SK-N-DZ (cell line): ENCODE measurements at regions not wholly inside any gene's neighbourhood (a gene's known extent, or its start where the extent isn't known, plus 50 kb on each side); places are given as distances from the start of the nearest gene placed in this dataset.
A peak's percentile ranks its signal among the peaks of the same experiment; 100 is the strongest.
"Not testable (repeated sequence)": the region's sequence is repeated elsewhere in the genome, so short reads cannot be mapped to it uniquely, and the experiment has no call there.

Source experiments
- DNase-seq: peaks from one replicate; pipeline ENCODE4 v3.0.0-alpha.2; 2015; ENCODE audit warnings: low spot score

- not testable (repeated sequence) for DNase-seq
These were observed 370.4 kb downstream of the HHIPL2 start for GRCh38 chr1:222177496-222177895.

DNA sequence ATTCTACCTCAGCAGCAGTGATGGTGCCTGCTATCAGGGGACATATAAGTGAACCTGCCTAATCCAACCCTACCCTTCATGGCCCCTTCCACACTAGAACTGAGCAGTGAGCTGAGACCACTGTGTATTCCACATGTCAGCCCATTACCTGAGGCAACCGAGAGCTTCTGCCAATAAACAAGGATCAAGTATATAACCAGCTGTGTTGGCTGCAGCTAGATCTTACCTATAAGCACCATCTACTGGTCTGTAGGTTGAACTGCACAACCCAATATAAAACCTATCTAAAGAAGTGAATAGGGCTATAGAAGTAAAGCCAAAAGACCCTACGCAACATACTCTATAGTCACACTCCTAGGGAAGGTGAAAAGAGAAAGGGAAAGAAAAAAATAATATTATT lies 376.9 kb downstream of the HHIPL2 start:
- peak; percentile 38 for DNase-seq

- DNase-seq: no peak
These were observed 379.3 kb downstream of the HHIPL2 start for GRCh38 chr1:222168621-222169020.

GRCh38 chr1:222167896-222168295 lies 380.0 kb downstream of the HHIPL2 start:
- DNase-seq: no peak

GRCh38 chr1:222167111-222167510 lies 380.8 kb downstream of the HHIPL2 start:
- DNase-seq: peak; percentile 6

- DNase-seq: no peak
These were observed 382.3 kb downstream of the HHIPL2 start for GRCh38 chr1:222165629-222166028.

- DNase-seq: no peak
These were observed 384.0 kb downstream of the HHIPL2 start for GRCh38 chr1:222163895-222164294.

DNA sequence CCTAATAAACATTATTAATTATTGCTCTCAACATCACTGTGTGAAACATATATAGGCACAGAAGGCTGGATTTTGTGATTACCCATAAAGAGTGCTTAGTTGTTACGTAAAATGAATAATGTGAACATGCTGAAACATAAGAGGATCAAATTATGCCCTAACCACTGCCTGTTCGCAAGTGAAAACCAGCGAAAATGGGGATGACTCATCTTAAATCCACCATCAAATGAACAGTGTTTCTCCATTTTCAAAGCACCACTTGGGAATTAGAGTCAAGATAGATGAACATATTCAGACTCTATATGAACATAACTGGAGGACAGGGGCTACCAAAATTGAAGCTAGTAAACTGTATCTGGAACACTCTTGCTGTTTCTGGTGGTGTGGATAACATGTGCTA lies 386.2 kb downstream of the HHIPL2 start:
- DNase-seq: no peak

- DNase-seq: no peak
These were observed 390.3 kb downstream of the HHIPL2 start for GRCh38 chr1:222157612-222158011.

GRCh38 chr1:222140206-222140605 lies 398.3 kb upstream of the DUSP10 start:
- DNase-seq: no peak

DNA sequence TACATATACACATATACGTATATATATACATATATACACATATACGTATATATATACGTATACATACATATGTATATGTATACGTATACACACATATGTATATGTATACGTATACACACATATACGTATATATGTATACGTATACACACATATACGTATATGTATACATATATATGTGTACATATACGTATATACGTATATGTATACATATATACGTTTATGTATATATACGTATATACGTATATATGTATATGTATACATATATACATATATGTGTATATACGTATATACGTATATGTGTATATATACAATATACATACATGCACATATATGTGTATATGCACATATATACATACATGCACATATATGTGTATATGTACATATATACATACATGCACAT lies 396.2 kb upstream of the DUSP10 start:
- DNase-seq: no peak

GRCh38 chr1:222136869-222137268 lies 395.0 kb upstream of the DUSP10 start:
- no peak for DNase-seq

GRCh38 chr1:222129041-222129440 lies 387.2 kb upstream of the DUSP10 start:
- no peak for DNase-seq

DNA sequence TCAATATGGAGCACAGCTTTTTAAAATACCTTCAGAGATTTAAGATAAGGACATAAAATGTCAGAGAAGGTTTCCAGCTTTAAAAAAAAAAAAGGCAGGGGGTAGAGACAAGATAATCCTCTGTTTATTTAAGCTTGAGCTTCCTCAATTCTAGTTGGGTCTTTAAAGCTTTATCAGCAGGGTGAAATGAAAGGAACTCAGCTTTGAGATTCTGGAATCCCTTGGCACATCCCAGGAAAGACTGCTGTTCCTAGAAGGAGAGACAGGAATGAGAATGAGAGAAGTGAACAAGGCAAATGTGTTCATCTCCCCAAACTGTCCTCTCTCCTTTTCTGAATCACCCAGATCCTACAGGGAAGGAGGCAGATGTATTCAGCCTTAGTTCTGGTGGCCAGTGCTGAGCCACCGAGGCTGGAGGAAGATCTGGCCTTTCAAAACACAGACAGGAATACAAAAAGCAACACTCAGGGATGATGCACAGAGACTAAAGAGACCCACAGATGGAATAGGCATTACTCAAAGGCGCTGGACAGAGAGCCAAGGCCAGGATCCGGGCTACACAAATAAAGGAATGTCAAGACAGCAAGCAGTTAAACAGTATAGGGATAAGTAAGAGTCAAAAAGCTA lies 385.8 kb upstream of the DUSP10 start:
- DNase-seq: no peak

GRCh38 chr1:222127096-222127495 lies 385.2 kb upstream of the DUSP10 start:
- DNase-seq: no peak

DNA sequence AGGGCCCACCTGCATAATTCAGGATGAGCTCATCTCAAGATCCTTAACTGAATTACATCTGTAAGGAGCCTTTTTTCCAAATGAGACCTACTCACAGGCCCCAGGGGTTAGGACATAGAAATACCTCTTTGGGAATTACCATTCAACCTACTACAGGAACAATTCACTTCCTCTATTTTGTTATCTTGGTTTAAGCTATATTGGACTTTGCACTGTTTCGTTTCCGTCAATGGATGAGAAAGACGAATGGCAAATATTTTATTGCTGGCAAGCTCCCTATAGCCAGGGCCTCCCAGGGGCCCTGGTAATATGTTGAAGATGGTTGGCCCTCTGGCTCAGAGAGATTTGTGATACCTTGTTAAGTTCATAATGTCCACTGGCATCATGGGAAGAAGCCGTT lies 384.2 kb upstream of the DUSP10 start:
- no peak for DNase-seq

DNA sequence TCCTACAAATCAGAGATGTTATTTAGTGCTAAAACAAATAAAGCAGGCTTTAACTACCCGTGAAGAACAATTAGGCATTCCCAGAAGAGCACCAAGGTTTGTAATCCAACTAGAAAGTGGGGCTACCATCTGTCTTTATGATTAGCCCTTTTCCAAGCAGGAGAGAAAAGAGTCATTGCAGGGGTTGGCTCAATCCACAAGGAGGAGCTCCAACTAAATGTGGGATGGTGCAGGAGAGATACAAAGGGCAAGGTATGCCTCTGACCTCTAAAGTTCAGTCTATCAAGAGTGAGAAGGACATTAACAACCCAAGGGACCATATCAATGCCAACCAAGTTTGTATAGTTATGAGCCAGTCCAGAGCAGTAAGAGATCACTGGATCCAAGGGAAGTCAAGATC lies 382.7 kb upstream of the DUSP10 start:
- DNase-seq: no peak

- DNase-seq: no peak
These were observed 381.2 kb upstream of the DUSP10 start for GRCh38 chr1:222123111-222123510.

DNA sequence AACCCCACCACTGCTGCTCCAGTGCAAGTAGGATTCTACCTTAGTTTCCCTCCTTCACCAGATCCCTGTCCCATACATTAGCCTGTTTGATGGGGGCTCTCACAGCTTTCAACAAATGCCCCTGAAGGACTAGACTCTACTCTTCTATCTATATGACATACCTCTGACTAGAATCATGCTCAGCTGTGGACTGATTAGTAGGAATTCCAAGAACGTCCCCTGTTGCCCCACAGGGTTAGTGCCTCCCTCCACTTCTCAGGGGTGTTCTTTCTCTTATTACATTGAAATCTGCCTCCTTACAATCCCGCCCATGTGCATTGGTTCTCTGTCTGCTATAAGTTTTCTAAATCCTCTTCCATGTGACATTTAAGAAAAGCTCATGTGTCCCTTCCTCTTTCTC lies 375.9 kb upstream of the DUSP10 start:
- DNase-seq: no peak

GRCh38 chr1:222114536-222115156 lies 372.8 kb upstream of the DUSP10 start:
- no peak for DNase-seq

- DNase-seq: no peak
These were observed 367.9 kb upstream of the DUSP10 start for GRCh38 chr1:222109836-222110235.

DNA sequence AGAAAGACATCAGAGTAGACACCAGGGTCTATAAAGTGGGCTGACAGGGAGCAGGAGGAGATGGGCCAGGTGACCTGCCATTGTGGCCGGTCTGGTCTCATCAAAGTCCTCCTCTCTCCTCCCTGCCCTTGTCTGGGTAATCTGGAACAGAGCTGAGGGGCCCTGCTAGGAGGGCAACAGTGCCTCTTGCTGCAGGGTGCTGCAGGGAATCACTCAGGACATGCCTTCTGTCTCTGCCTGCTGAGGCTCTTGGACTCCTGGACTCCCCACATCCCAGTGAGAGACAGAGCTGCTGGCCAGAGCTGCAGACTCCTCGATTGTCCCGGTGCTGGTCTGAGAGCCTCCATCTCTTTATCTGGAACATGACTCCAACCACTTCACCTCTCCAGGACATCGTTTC lies 366.1 kb upstream of the DUSP10 start:
- DNase-seq: no peak

DNA sequence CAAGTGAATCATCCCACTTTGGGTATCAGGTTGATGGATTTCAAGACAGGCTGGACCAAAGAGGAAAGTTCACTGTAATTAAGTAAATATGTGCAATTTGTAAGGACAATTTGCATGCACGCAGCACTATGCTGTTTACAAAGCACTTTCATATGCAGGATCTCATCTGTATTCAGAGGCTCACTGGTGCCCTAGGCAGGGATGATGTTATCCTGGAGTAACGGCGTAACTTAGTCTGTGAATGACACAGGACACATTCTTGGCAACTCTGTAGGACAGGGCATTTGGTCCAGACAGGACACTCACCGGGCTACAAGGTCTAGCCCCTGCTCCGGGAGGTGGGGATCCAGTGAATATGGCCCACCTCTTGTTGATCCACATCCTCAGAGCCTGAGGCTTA lies 365.4 kb upstream of the DUSP10 start:
- DNase-seq: no peak

DNA sequence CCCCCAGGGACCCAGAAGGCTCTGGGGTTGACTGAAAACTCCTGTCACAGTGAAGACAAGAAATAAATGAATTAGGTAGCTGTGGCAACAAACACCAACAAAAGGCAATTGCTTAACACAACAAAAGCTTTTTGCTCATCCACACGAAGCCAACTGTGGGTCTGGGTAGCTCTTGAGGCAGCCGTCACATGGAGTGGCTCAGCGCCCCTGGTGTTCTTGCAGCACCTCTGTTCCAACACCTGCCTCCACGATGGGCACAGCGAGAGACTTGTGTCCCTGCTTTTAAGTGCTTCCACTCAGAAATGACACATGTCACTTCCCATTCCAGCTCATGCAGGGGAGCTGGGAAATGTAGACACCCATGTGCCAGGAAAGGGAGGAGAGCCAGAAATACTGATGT lies 364.5 kb upstream of the DUSP10 start:
- DNase-seq: peak; percentile 43
